ENCODE measurements at regions not wholly inside any gene's neighbourhood (a gene's known extent, or its start where the extent isn't known, plus 50 kb on each side); places are given as distances from the start of the nearest gene placed in this dataset.

- Histone ChIP-seq H3K27me3 (ENCODE audit: control insufficient read depth in 1 of 2, insufficient read depth in 2 of 2, low read length in 2 of 2) (peaks cover 0 to 9% of the 10 kb centered on the region in 2 experiments), H3K4me3 (ENCODE audit: low read length) (no peak overlapping the region), H3K36me3 (ENCODE audit: insufficient read depth, low read length) (no peaks in the 10 kb centered on the region), H3K4me1 (ENCODE audit: insufficient read depth, low read length) (no peaks in the 10 kb centered on the region), H3K27ac (ENCODE audit: low read depth in 1 of 2, low read length in 2 of 2) (no peak overlapping the region), H3K9me3 (ENCODE audit: control insufficient read depth in 1 of 2, insufficient read depth in 1 of 2, low read length in 2 of 2) (peaks cover 4 to 11% of the 10 kb centered on the region in 2 experiments)
- ChIA-PET POLR2A (no interaction called here), CTCF (no interaction called here)
- peaks cover 43% of the 10 kb centered on the region for H3K27me3 Mint-ChIP-seq
- no peaks in the 10 kb centered on the region for H3K4me1 Mint-ChIP-seq (ENCODE audit: low read depth)
- ATAC-seq (ENCODE audit: poor library complexity) (no peak), DNase-seq (no peak)
- TF ChIP-seq CTCF (IDR thresholded peaks at IDR 0.05) = no peak
- no peak overlapping the region for H3K4me3 Mint-ChIP-seq
- H3K9me3 Mint-ChIP-seq = peaks cover 10% of the 10 kb centered on the region
- no peak overlapping the region for H3K27ac Mint-ChIP-seq
- H3K36me3 Mint-ChIP-seq (ENCODE audit: low read depth) = no peaks in the 10 kb centered on the region
- intact Hi-C loops (cut with DNase I, micrococcal nuclease) = no loop called here
Measured at GRCh38 chr6:169016758-169017157, 236.9 kb downstream of the THBS2 start.

- intact Hi-C loops (cut with DNase I, micrococcal nuclease) = no loop called here
- ATAC-seq (ENCODE audit: poor library complexity) (no peak), DNase-seq (no peak)
- no peak overlapping the region for H3K4me3 Mint-ChIP-seq
- no peak overlapping the region for H3K4me3 ChIP-seq (ENCODE audit: low read length)
- H3K9me3 Mint-ChIP-seq = peaks cover 10% of the 10 kb centered on the region
- CTCF ChIA-PET = no interaction called here
- peaks cover 0 to 4% of the 10 kb centered on the region in 2 experiments for H3K27me3 ChIP-seq (ENCODE audit: control insufficient read depth in 1 of 2, insufficient read depth in 2 of 2, low read length in 2 of 2)
- no peaks in the 10 kb centered on the region for H3K4me1 Mint-ChIP-seq (ENCODE audit: low read depth)
- no peaks in the 10 kb centered on the region for H3K36me3 Mint-ChIP-seq (ENCODE audit: low read depth)
- no peaks in the 10 kb centered on the region for H3K4me1 ChIP-seq (ENCODE audit: insufficient read depth, low read length)
- no peak for TF ChIP-seq CTCF (IDR thresholded peaks at IDR 0.05)
- H3K27me3 Mint-ChIP-seq = peaks cover 38% of the 10 kb centered on the region
- no peaks in the 10 kb centered on the region for H3K36me3 ChIP-seq (ENCODE audit: insufficient read depth, low read length)
- POLR2A ChIA-PET = no interaction called here
- peaks cover 4 to 11% of the 10 kb centered on the region in 2 experiments for H3K9me3 ChIP-seq (ENCODE audit: control insufficient read depth in 1 of 2, insufficient read depth in 1 of 2, low read length in 2 of 2)
- no peak overlapping the region for H3K27ac Mint-ChIP-seq
- no peak overlapping the region for H3K27ac ChIP-seq (ENCODE audit: low read depth in 1 of 2, low read length in 2 of 2)
Measured at GRCh38 chr6:169014211-169015197, 239.1 kb downstream of the THBS2 start.

- intact Hi-C loops (cut with DNase I, micrococcal nuclease) = no loop called here
- no peaks in the 10 kb centered on the region for H3K4me1 Mint-ChIP-seq (ENCODE audit: low read depth)
- CTCF ChIA-PET = no interaction called here
Measured at GRCh38 chr6:169009628-169010027, 244.0 kb downstream of the THBS2 start.

More at GRCh38 chr6:169009628-169010027, 244.0 kb downstream of the THBS2 start:
- Histone ChIP-seq H3K4me1 (ENCODE audit: insufficient read depth, low read length) (no peaks in the 10 kb centered on the region), H3K36me3 (ENCODE audit: insufficient read depth, low read length) (no peaks in the 10 kb centered on the region), H3K27ac (ENCODE audit: low read depth in 1 of 2, low read length in 2 of 2) (no peak overlapping the region), H3K27me3 (ENCODE audit: control insufficient read depth in 1 of 2, insufficient read depth in 2 of 2, low read length in 2 of 2) (no peaks in the 10 kb centered on the region), H3K4me3 (ENCODE audit: low read length) (no peak overlapping the region), H3K9me3 (ENCODE audit: control insufficient read depth in 1 of 2, insufficient read depth in 1 of 2, low read length in 2 of 2) (no peaks in the 10 kb centered on the region)
- ATAC-seq (ENCODE audit: poor library complexity) = no peak
- H3K27ac Mint-ChIP-seq = no peak overlapping the region
- no peak for DNase-seq
- H3K36me3 Mint-ChIP-seq (ENCODE audit: low read depth) = no peaks in the 10 kb centered on the region
- no peak overlapping the region for H3K4me3 Mint-ChIP-seq
- POLR2A ChIA-PET = no interaction called here
- no peak for TF ChIP-seq CTCF (IDR thresholded peaks at IDR 0.05)
- H3K9me3 Mint-ChIP-seq = peaks cover 3% of the 10 kb centered on the region
- peaks cover 7% of the 10 kb centered on the region for H3K27me3 Mint-ChIP-seq
